Heart left ventricle (tissue), 16 donors: ENCODE measurements at regions not wholly inside any gene's neighbourhood (a gene's known extent, or its start where the extent isn't known, plus 50 kb on each side); places are given as distances from the start of the nearest gene placed in this dataset.

ENCODE experiments used
- ATAC-seq, 4 donors: fragments of 200-7000 bp; cut with Tn5 transposase; one replicate each; pipeline ENCODE4 v1.9.1; 2020 to 2022; ENCODE audit warnings: moderate library complexity in 4 of 4, mild to moderate bottlenecking in 3 of 4, moderate number of reproducible peaks in 1 of 4
- DNase-seq, 5 donors: peaks; one replicate each; pipeline ENCODE4 v3.0.0-alpha.2; 2020
- H3K27ac ChIP-seq, 12 donors: fragments of 200-600 bp; sonication (generic) in 4 of 12; one replicate each; pipeline versions ENCODE4 v1.5.0 to v1.8.0; 2016 to 2022; ENCODE audit warnings: mild to moderate bottlenecking in 2 of 12
- H3K27me3 ChIP-seq, 9 donors: fragments of 200-600 bp; sonication (generic) in 2 of 9; one replicate each; pipeline versions ENCODE4 v1.5.1 to v1.8.0; 2016 to 2022; ENCODE audit warnings: mild to moderate bottlenecking in 3 of 9
- H3K36me3 ChIP-seq, 9 donors: fragments of 200-600 bp; sonication (generic) in 2 of 9; one replicate each; pipeline versions ENCODE4 v1.5.0 to v1.8.0; 2018 to 2022; ENCODE audit warnings: mild to moderate bottlenecking in 2 of 9
- H3K4me1 ChIP-seq, 12 donors: fragments of 200-600 bp; sonication (generic) in 4 of 12; one replicate each; pipeline versions ENCODE4 v1.5.0 to v1.8.0; 2016 to 2022; ENCODE audit warnings: mild to moderate bottlenecking in 3 of 12
- H3K4me3 ChIP-seq, 12 donors: fragments of 200-600 bp; sonication (generic) in 4 of 12; one replicate each; pipeline versions ENCODE4 v1.5.0 to v1.8.0; 2017 to 2022; ENCODE audit warnings: mild to moderate bottlenecking in 9 of 12, moderate library complexity in 4 of 12
- H3K9me3 ChIP-seq, 12 donors: fragments of 200-600 bp; sonication (generic) in 4 of 12; one replicate each; pipeline versions ENCODE4 v1.5.0 to v1.8.0; 2016 to 2022; ENCODE audit warnings: mild to moderate bottlenecking in 1 of 12
- POLR2A ChIP-seq, 2 donors: fragments of 450-650 bp; IDR thresholded peaks; one replicate each; pipeline ENCODE4 v1.6.1; 2017; ENCODE audit warnings: antibody characterized with exemption in 2 of 2, mild to moderate bottlenecking in 2 of 2, moderate library complexity in 2 of 2
- WGBS, 4 donors: extraction: QIAGEN DNeasy Blood & Tissue Kit in 2 of 4; methylation state at CpG; one replicate each; pipeline versions ENCODE4 v1.1.5 to v1.1.7; 2013 to 2018; 5-methylcytosine and 5-hydroxymethylcytosine counted together
- intact Hi-C, 10 donors: fragments of 100-400 bp; cut with DNase I; formaldehyde crosslinking; loops; one replicate each; pipeline versions ENCODE4 v1.11.1 to v1.14.2; 2022
- TF ChIP-seq, protein P1 (sequence below), 12 donors: fragments of 200-600 bp; sonication (generic) in 4 of 12; IDR thresholded peaks; one replicate each; pipeline versions ENCODE4 v1.5.0 to v1.8.0; 2018 to 2022; ENCODE audit warnings: antibody characterized with exemption in 12 of 12, mild to moderate bottlenecking in 5 of 12
- donor health status: ischemic (EF 13 %, LVEDD 7.1; RV severe dilation, severe dysfunction).
- donor health status: healthy with polysubstance abuse.
- donor health status: DM: no; HTN: yes; CAD: no.
- donor health status: DM: no; HTN: no; CAD: no.
- donor health status: ischemic (EF 25% LVEDD 6.9; RV normal size, moderate dysfunction).
- donor health status: ischemic (EF 25% LVEDD 5.7; RV mildly dilated, moderate dysfunction).
- donor health status: healthy.
- donor health status: DM: yes; HTN: yes; CAD: no.
- donor health status: ischemic (EF 35%, LVEDD 5.7; RV mildly dilated, moderate dysfunction).
- donor health status: nonischemic (EF 11% LVEDD 7.7; RV severe dilation, severe dysfunction).
- donor health status: DM: yes; HTN: yes; CAD: no.
- donor health status: PGD.
- donor health status: ischemic (EF 29% LVEDD 5.4; RV normal size, mild dysfunction).
- donor health status: nonischemic (EF 23%, LVEDD 6.1; RV moderate dilation, normal function).

DNA sequence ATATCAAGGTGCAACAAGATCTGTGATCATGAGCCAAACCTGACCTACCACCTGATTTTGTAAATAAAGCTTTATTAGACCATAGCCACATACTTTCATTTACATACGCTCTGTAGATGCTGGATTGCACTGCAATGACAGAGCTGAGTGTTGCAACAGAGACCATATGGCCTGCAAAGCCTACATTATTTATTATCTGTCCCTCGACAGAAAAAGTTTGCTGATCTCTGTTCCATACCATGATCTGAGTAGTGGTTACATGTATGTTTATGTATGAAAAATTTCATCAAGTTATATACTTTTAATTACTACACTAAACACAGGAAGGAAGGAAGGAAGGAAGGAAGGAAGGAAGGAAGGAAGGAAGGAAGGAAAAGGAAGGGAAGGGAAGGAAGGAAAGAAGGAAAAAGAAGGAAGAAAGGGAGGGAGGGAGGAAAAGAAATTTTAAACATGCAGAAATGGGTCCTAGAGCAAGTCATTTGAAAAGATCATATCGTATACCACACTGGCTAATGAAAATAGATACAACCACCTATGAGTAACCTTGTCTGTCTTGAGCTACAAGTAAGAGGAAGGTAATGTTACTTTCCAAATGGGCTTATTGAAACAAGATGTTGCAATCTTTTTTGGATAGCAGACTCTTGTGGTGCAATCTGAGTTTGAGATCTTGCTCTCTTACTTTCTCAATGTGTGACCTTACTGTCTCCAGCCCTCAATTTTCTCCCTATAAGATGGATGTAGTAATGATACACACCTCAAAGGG lies 441.0 kb downstream of the KIF16B start:
- TF ChIP-seq, protein P1, sequence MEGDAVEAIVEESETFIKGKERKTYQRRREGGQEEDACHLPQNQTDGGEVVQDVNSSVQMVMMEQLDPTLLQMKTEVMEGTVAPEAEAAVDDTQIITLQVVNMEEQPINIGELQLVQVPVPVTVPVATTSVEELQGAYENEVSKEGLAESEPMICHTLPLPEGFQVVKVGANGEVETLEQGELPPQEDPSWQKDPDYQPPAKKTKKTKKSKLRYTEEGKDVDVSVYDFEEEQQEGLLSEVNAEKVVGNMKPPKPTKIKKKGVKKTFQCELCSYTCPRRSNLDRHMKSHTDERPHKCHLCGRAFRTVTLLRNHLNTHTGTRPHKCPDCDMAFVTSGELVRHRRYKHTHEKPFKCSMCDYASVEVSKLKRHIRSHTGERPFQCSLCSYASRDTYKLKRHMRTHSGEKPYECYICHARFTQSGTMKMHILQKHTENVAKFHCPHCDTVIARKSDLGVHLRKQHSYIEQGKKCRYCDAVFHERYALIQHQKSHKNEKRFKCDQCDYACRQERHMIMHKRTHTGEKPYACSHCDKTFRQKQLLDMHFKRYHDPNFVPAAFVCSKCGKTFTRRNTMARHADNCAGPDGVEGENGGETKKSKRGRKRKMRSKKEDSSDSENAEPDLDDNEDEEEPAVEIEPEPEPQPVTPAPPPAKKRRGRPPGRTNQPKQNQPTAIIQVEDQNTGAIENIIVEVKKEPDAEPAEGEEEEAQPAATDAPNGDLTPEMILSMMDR (IDR thresholded peaks at IDR 0.05): no peak
- TF ChIP-seq POLR2A (IDR thresholded peaks at IDR 0.05): no peak
- peaks cover 0 to 4% (median 0%) of the 10 kb centered on the region in 9 donors for H3K27me3 ChIP-seq
- H3K4me1 ChIP-seq: no peaks in the 10 kb centered on the region
- H3K36me3 ChIP-seq: no peaks in the 10 kb centered on the region
- no peak overlapping the region for H3K27ac ChIP-seq
- peaks cover 0 to 17% (median 1%) of the 10 kb centered on the region in 12 donors for H3K9me3 ChIP-seq
- DNase-seq: no peak
- intact Hi-C loops: no loop called here
- H3K4me3 ChIP-seq: no peak overlapping the region
- no peak for ATAC-seq
- 84 to 91% (median 86%) methylated on average over 3 of the region's 3 CpGs for WGBS, 4 donors

- ATAC-seq (no peak), DNase-seq (no peak)
- no peaks in the 10 kb centered on the region for H3K36me3 ChIP-seq
- H3K27ac ChIP-seq: no peak overlapping the region
- no peak overlapping the region for H3K4me3 ChIP-seq
- TF ChIP-seq, protein P1 (IDR thresholded peaks at IDR 0.05): no peak
- TF ChIP-seq POLR2A (IDR thresholded peaks at IDR 0.05): no peak
- peaks cover 0 to 9% (median 1%) of the 10 kb centered on the region in 12 donors for H3K9me3 ChIP-seq
- H3K27me3 ChIP-seq: peaks cover 0 to 4% (median 0%) of the 10 kb centered on the region in 9 donors
- 88 to 92% (median 91%) methylated on average over 7 of the region's 7 CpGs for WGBS, 4 donors
- intact Hi-C loops: no loop called here
- peaks cover 0 to 7% (median 0%) of the 10 kb centered on the region in 12 donors for H3K4me1 ChIP-seq
Measured at GRCh38 chr20:16129411-16129810, 443.8 kb downstream of the KIF16B start.

DNA sequence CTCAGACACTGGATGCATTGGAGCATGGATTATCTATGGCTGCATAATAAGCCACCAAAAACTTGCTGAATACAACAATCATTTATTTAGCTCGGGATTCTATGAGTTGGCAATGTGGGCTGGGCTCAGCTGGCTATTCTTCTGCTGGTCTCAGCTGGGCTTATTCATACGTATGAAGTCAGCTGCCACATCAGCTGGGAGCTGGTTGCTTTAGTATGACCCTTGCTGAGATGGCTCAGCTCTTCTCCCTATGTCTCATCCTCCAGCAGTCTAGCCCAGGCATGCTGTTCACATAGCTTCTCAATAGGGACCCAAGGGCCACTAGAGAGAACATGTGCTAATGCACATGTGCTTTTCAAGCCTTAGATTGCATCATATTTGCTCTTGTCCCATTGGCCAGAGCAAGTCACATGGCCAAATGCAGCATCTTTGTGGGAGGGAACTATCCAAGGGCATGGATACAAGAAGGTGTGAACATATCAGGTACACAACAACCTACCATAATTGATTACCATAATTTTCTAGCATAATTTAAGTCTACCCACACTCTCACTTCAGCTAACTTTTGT lies 444.6 kb downstream of the KIF16B start:
- 81 to 100% (median 88%) methylated on average over 2 of the region's 2 CpGs for WGBS, 4 donors
- Histone ChIP-seq H3K4me3 (no peak overlapping the region), H3K9me3 (peaks cover 0 to 9% (median 1%) of the 10 kb centered on the region in 12 donors), H3K27ac (no peak overlapping the region), H3K27me3 (peaks cover 0 to 11% (median 0%) of the 10 kb centered on the region in 9 donors), H3K36me3 (no peaks in the 10 kb centered on the region), H3K4me1 (peaks cover 0 to 7% (median 0%) of the 10 kb centered on the region in 12 donors)
- DNase-seq (no peak), ATAC-seq (no peak)
- intact Hi-C loops: no loop called here
- TF ChIP-seq, protein P1 (IDR thresholded peaks at IDR 0.05): no peak
- no peak for TF ChIP-seq POLR2A (IDR thresholded peaks at IDR 0.05)

GRCh38 chr20:16125816-16126215 lies 447.4 kb downstream of the KIF16B start:
- ATAC-seq: peak; percentile 42 to 92 (median 76)
- peak in 1 of 5 donors; percentile 33 for DNase-seq

More at GRCh38 chr20:16125816-16126215, 447.4 kb downstream of the KIF16B start:
- no peak overlapping the region for H3K27ac ChIP-seq
- peaks cover 0 to 13% (median 0%) of the 10 kb centered on the region in 9 donors for H3K27me3 ChIP-seq
- intact Hi-C loops: no loop called here
- H3K4me3 ChIP-seq: no peak overlapping the region
- H3K36me3 ChIP-seq: no peaks in the 10 kb centered on the region
- TF ChIP-seq, protein P1 (IDR thresholded peaks at IDR 0.05): no peak
- no peak for TF ChIP-seq POLR2A (IDR thresholded peaks at IDR 0.05)
- 44 to 60% (median 49%) methylated on average over 4 of the region's 4 CpGs for WGBS, 4 donors
- peaks cover 0 to 9% (median 1%) of the 10 kb centered on the region in 12 donors for H3K9me3 ChIP-seq
- peaks cover 0 to 7% (median 0%) of the 10 kb centered on the region in 12 donors for H3K4me1 ChIP-seq
